Left ventricle myocardium inferior (tissue), 1 donor: ENCODE measurements at regions not wholly inside any gene's neighbourhood (a gene's known extent, or its start where the extent isn't known, plus 50 kb on each side); places are given as distances from the start of the nearest gene placed in this dataset.

ENCODE experiments used
- DNase-seq: peaks from one replicate; pipeline ENCODE4 v3.0.0-alpha.2; 2020
- H3K27ac ChIP-seq: fragments of 200-600 bp; replicated peaks from 2 replicates; pipeline ENCODE4 v1.8.0; 2021
- H3K27me3 ChIP-seq: fragments of 200-600 bp; 2 replicates; pipeline ENCODE4 v1.8.0; 2021; ENCODE audit warnings: low read depth
- H3K36me3 ChIP-seq: fragments of 200-600 bp; 2 replicates; pipeline ENCODE4 v1.8.0; 2021
- H3K4me1 ChIP-seq: fragments of 200-600 bp; 2 replicates; pipeline ENCODE4 v1.8.0; 2021
- H3K4me3 ChIP-seq: fragments of 200-600 bp; 2 replicates; pipeline ENCODE4 v1.8.0; 2021; ENCODE audit warnings: mild to moderate bottlenecking, moderate library complexity
- H3K9me3 ChIP-seq: fragments of 200-600 bp; replicated peaks from 2 replicates; pipeline ENCODE4 v1.8.0; 2021
- intact Hi-C: fragments of 100-400 bp; cut with micrococcal nuclease; formaldehyde crosslinking; loops from one replicate; pipeline ENCODE4 v1.11.0; 2022
- TF ChIP-seq, protein P1 (sequence below): fragments of 200-600 bp; IDR thresholded peaks from 2 replicates; pipeline ENCODE4 v1.8.0; 2021; ENCODE audit warnings: antibody characterized with exemption, mild to moderate bottlenecking, borderline replicate concordance
- donor health status: DM: no; HTN: yes; CAD: no; lungs with severe emphysema.

DNA sequence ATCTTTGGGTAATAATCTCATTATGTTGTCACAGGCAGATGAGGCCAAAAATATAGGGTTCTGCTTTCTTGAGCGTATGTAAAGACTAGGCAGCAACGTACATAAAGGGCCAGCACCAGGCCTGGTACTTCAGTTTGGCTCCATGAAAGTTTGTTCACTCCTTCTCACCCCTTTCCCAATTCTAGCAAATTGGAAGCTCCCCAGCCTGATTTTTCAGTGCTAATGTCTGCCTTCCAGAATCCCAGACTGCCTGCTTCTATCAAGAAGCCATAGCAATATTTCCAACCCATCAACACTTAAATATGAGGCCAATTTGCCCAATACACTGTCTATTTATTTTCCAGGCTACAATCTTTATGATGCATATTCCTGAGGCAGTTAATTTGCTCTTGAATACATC, 93.4 kb upstream of the PTPRT start:
- intact Hi-C loops = no loop called here
- H3K4me1 ChIP-seq = no peaks in the 10 kb centered on the region
- H3K27ac ChIP-seq = no peak overlapping the region
- H3K9me3 ChIP-seq = peaks cover 10% of the 10 kb centered on the region
- H3K36me3 ChIP-seq = no peaks in the 10 kb centered on the region
- DNase-seq = no peak
- no peak overlapping the region for H3K4me3 ChIP-seq
- TF ChIP-seq, protein P1, sequence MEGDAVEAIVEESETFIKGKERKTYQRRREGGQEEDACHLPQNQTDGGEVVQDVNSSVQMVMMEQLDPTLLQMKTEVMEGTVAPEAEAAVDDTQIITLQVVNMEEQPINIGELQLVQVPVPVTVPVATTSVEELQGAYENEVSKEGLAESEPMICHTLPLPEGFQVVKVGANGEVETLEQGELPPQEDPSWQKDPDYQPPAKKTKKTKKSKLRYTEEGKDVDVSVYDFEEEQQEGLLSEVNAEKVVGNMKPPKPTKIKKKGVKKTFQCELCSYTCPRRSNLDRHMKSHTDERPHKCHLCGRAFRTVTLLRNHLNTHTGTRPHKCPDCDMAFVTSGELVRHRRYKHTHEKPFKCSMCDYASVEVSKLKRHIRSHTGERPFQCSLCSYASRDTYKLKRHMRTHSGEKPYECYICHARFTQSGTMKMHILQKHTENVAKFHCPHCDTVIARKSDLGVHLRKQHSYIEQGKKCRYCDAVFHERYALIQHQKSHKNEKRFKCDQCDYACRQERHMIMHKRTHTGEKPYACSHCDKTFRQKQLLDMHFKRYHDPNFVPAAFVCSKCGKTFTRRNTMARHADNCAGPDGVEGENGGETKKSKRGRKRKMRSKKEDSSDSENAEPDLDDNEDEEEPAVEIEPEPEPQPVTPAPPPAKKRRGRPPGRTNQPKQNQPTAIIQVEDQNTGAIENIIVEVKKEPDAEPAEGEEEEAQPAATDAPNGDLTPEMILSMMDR = no peak
- H3K27me3 ChIP-seq = peaks cover 35% of the 10 kb centered on the region

DNA sequence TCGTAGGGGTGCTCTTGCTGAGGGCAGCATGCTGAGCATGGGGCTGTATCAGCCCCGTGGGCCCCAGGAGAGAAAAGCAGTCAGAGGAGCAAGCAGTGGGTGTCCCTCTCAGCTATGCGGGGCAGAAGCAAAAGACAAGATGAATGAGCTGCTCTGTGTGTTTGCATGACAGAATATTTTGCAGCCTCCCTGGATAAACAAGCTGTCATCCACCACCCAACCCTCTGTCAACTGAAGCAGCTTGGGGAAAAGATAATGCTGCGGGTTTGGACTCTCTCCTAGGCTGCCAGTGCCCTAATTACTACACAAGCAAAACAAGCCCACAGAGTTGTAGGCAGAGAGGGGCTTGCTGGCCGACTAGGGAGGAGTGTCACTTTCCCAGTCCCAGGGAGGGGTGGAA, 82.3 kb upstream of the PTPRT start:
- Histone ChIP-seq H3K4me1 (no peaks in the 10 kb centered on the region), H3K27me3 (peaks cover 65% of the 10 kb centered on the region), H3K9me3 (peaks cover 8% of the 10 kb centered on the region), H3K36me3 (no peaks in the 10 kb centered on the region), H3K4me3 (no peak overlapping the region), H3K27ac (no peak overlapping the region)
- DNase-seq = no peak
- intact Hi-C loops = no loop called here
- TF ChIP-seq, protein P1 = no peak

DNA sequence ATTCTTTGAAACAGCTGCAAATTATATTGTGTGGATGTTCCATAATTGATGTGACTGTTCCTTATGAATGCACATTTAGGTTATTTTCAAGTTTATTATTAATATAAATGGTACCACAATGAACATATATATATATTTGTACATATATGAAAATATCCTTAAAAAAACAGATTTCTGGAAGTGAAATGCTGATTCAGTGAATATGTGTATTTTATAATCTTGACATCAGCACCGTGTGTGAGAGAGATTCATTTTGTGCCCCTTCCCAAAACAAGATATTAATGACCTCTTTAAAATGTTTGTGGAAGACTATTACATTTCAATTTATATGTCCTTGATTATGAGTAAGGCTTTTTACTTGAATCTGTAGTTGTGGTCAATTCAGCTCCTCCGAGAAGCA, 75.7 kb upstream of the PTPRT start:
- H3K27ac ChIP-seq = no peak overlapping the region
- H3K4me1 ChIP-seq = no peaks in the 10 kb centered on the region
- H3K4me3 ChIP-seq = no peak overlapping the region
- no peaks in the 10 kb centered on the region for H3K9me3 ChIP-seq
- H3K27me3 ChIP-seq = peaks cover 35% of the 10 kb centered on the region
- no peaks in the 10 kb centered on the region for H3K36me3 ChIP-seq
- DNase-seq = no peak
- intact Hi-C loops = no loop called here
- TF ChIP-seq, protein P1 = no peak

DNA sequence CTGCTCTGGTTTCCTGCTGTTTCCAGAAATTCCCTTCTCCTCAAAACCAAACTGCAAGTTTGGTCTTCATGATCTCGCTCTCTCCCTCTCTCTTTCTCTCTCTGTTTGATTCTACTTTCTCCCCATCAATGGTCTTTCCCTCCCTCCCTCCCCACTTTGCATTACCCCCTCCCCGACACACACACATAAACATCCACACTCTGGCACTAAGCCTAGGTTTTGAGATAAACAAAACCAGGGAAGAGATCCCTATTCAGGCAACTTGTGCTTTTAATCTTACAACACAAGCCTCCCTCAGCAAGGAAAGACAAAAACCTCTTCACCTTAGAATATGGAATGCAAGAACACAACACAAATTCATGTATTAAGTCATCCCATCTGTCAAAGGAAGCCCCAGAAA, 73.5 kb upstream of the PTPRT start:
- H3K36me3 ChIP-seq = no peaks in the 10 kb centered on the region
- intact Hi-C loops = no loop called here
- no peak overlapping the region for H3K4me3 ChIP-seq
- H3K4me1 ChIP-seq = no peaks in the 10 kb centered on the region
- TF ChIP-seq, protein P1 = no peak
- DNase-seq = no peak
- no peaks in the 10 kb centered on the region for H3K9me3 ChIP-seq
- H3K27me3 ChIP-seq = peaks cover 16% of the 10 kb centered on the region
- H3K27ac ChIP-seq = no peak overlapping the region

DNA sequence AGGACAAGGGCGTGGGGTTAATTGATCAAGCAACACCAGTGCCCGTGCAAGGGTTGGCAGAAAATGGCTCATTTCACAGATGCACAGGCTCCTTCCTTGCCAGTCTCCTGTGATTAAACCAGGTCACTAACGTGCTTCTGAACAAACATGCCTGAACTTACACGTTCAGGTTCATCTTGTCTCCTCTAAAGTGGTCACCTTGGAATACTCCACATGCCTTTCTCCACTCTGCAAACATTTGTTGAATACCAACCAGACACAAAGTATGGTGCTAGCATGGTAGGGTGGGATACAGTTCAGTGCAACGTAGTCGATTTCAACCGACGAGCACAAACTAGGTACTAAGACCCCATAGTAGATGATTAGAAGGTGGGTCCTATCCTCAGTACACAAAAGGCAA, 72.6 kb upstream of the PTPRT start:
- no peak overlapping the region for H3K27ac ChIP-seq
- H3K36me3 ChIP-seq = no peaks in the 10 kb centered on the region
- no peak for DNase-seq
- H3K4me1 ChIP-seq = no peaks in the 10 kb centered on the region
- H3K4me3 ChIP-seq = no peak overlapping the region
- peaks cover 9% of the 10 kb centered on the region for H3K27me3 ChIP-seq
- TF ChIP-seq, protein P1 = no peak
- intact Hi-C loops = no loop called here
- H3K9me3 ChIP-seq = no peaks in the 10 kb centered on the region

DNA sequence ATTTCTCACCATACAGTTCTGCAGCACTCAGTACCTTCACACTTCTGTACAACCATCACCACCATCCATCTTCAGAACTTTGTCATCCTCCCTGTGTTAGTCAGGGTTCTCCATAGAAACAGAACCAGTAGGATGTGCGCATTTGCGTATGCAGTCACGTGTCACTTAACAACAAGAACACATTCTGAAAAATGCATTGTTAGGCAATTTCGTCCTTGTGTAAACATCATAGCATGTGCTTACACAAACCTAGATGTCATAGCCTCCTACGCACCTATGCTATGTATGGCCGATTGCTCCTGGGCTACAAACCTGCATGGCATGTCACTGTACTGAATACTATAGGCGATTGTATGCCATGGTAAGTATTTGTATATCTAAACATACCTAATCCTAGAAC, 66.2 kb upstream of the PTPRT start:
- H3K27ac ChIP-seq = no peak overlapping the region
- no peak overlapping the region for H3K4me3 ChIP-seq
- TF ChIP-seq, protein P1 = no peak
- no peaks in the 10 kb centered on the region for H3K36me3 ChIP-seq
- H3K4me1 ChIP-seq = no peaks in the 10 kb centered on the region
- intact Hi-C loops = no loop called here
- H3K27me3 ChIP-seq = peaks cover 13% of the 10 kb centered on the region
- no peaks in the 10 kb centered on the region for H3K9me3 ChIP-seq
- DNase-seq = no peak
